HCT116 (cell line): ENCODE measurements at regions not wholly inside any gene's neighbourhood (a gene's known extent, or its start where the extent isn't known, plus 50 kb on each side); places are given as distances from the start of the nearest gene placed in this dataset.

ENCODE experiments used
- ATAC-seq: fragments of 200-7000 bp; cut with Tn5 transposase; 2 replicates; pipeline ENCODE4 v1.9.1; 2020; ENCODE audit warnings: mild to moderate bottlenecking, moderate library complexity
- BruUV-seq: library from RNA; stranded (reverse); fragments of 400-500 nt; replicated peaks from 2 replicates; lab custom pipeline; 2021; lab: Mats Ljungman, UMichigan
- CTCF ChIA-PET: fragments of 300-600 bp; sonication (Branson Sonifier 250); formaldehyde crosslinking; loops from one replicate; lab custom pipeline; 2021; ENCODE audit warnings: antibody characterized with exemption; lab: Charles Lee
- POLR2A ChIA-PET: fragments of 300-600, 350-600 bp; sonication (Branson Sonifier 250); formaldehyde crosslinking; loops from one replicate; lab custom pipeline; 2021; ENCODE audit warnings: antibody characterized with exemption; lab: Charles Lee
- RAD21 ChIA-PET, 2 experiments: fragments of 300-600 bp; sonication (Branson Sonifier 250); formaldehyde crosslinking; loops; one replicate each; lab custom pipeline; 2023; ENCODE audit warnings: low total read pairs in 2 of 2; ENCODE audit not compliant: uncharacterized antibody in 2 of 2, unreplicated experiment in 2 of 2, low non-redundant PET in 1 of 2; lab: Charles Lee
- DNase-seq: peaks from one replicate; pipeline ENCODE4 v3.0.0-alpha.2; 2010; ENCODE audit warnings: low read depth, low spot score
- H2AFZ ChIP-seq: fragments of 200-600 bp; shearing (Covaris generic), sonication (generic); 2 replicates; pipeline ENCODE4 v1.6.1; 2017; ENCODE audit warnings: low read depth, mixed run types, mixed read lengths, antibody characterized with exemption, low read length; ENCODE audit not compliant: poor library complexity, severe bottlenecking
- H3K27ac ChIP-seq: 2 replicates; pipeline ENCODE4 v1.5.1; 2012; ENCODE audit warnings: low read depth, low read length
- H3K27me3 ChIP-seq: fragments of 200-600 bp; sonication (generic); 2 replicates; pipeline ENCODE4 v1.6.1; 2016; ENCODE audit warnings: mixed run types, low read length, mixed read lengths; ENCODE audit not compliant: insufficient read depth
- H3K36me3 ChIP-seq, 2 experiments: fragments of 200-500 bp in 1 of 2; fragments of 200-600 bp in 1 of 2; sonication (Bioruptor generic) in 1 of 2; sonication (generic) in 1 of 2; 2 replicates each; pipeline versions ENCODE4 v1.5.1 to v1.6.1; 2014 to 2016; ENCODE audit warnings: low read length in 2 of 2, inconsistent platforms in 1 of 2, mixed read lengths in 1 of 2, mixed run types in 1 of 2; ENCODE audit not compliant: insufficient read depth in 2 of 2, control insufficient read depth in 1 of 2
- H3K4me1 ChIP-seq, 2 experiments: fragments of 200-600 bp in 1 of 2; sonication (generic) in 1 of 2; 2 replicates each; pipeline versions ENCODE4 v1.5.1 to v1.6.1; 2012 to 2017; ENCODE audit warnings: low read length in 2 of 2, inconsistent platforms in 1 of 2, mild to moderate bottlenecking in 1 of 2, mixed read lengths in 1 of 2, mixed run types in 1 of 2, moderate library complexity in 1 of 2; ENCODE audit not compliant: insufficient read depth in 2 of 2, control insufficient read depth in 1 of 2
- H3K4me2 ChIP-seq: fragments of 200-600 bp; sonication (generic); 2 replicates; pipeline ENCODE4 v1.6.1; 2017; ENCODE audit warnings: mixed run types, low read length, mixed read lengths
- H3K4me3 ChIP-seq, 2 experiments: fragments of 200-600 bp in 1 of 2; sonication (generic) in 1 of 2; replicated peaks in 1 of 2; 2 replicates each; pipeline ENCODE4 v1.5.1; 2011 to 2016; ENCODE audit warnings: low read length in 2 of 2, control low read depth in 1 of 2, low read depth in 1 of 2, mild to moderate bottlenecking in 1 of 2, mixed read lengths in 1 of 2, mixed run types in 1 of 2
- H3K79me2 ChIP-seq: fragments of 200-600 bp; sonication (generic); 2 replicates; pipeline ENCODE4 v1.6.1; 2017; ENCODE audit warnings: mild to moderate bottlenecking, mixed run types, low read length, moderate library complexity, mixed read lengths; ENCODE audit not compliant: insufficient read depth
- H3K9ac ChIP-seq: fragments of 200-600 bp; sonication (generic); 2 replicates; pipeline ENCODE4 v1.6.1; 2016; ENCODE audit warnings: low read length, mixed read lengths
- H3K9me2 ChIP-seq: fragments of 200-600 bp; sonication (generic), shearing (Covaris generic); 2 replicates; pipeline ENCODE4 v1.6.1; 2017; ENCODE audit warnings: mixed run types, mild to moderate bottlenecking, moderate library complexity; ENCODE audit not compliant: insufficient read depth
- H3K9me3 ChIP-seq, 2 experiments: fragments of 200-500 bp in 1 of 2; fragments of 200-600 bp in 1 of 2; sonication (Bioruptor generic) in 1 of 2; sonication (generic) in 1 of 2; 2 replicates each; pipeline ENCODE4 v1.6.1; 2014 to 2017; ENCODE audit warnings: low read length in 2 of 2, mixed read lengths in 2 of 2, inconsistent platforms in 1 of 2, low read depth in 1 of 2, mild to moderate bottlenecking in 1 of 2, mixed run types in 1 of 2, moderate library complexity in 1 of 2; ENCODE audit not compliant: control insufficient read depth in 1 of 2, insufficient read depth in 1 of 2
- H4K20me1 ChIP-seq: fragments of 200-600 bp; sonication (generic), shearing (Covaris generic); 2 replicates; pipeline ENCODE4 v1.6.1; 2017; ENCODE audit warnings: mixed run types, mild to moderate bottlenecking, moderate library complexity; ENCODE audit not compliant: insufficient read depth
- ATF3 ChIP-seq: IDR thresholded peaks from 2 replicates; pipeline ENCODE4 v1.6.1; 2012
- CEBPB ChIP-seq: IDR thresholded peaks from 2 replicates; pipeline ENCODE4 v1.6.1; 2012; ENCODE audit warnings: low read depth
- CTCF ChIP-seq, 3 experiments: fragments of 200-600 bp in 1 of 3; sonication (generic) in 1 of 3; IDR thresholded peaks in 2 of 3; conservative IDR thresholded peaks in 1 of 3; 2 replicates each; pipeline ENCODE4 v1.5.1; 2012 to 2017; ENCODE audit warnings: low read depth in 2 of 3, low read length in 2 of 3, antibody characterized with exemption in 1 of 3, borderline replicate concordance in 1 of 3, control low read depth in 1 of 3, mild to moderate bottlenecking in 1 of 3, mixed read lengths in 1 of 3, mixed run types in 1 of 3, moderate library complexity in 1 of 3; ENCODE audit not compliant: insufficient read depth in 1 of 3
- EGR1 ChIP-seq: IDR thresholded peaks from 2 replicates; pipeline ENCODE4 v1.6.1; 2012; ENCODE audit warnings: low read depth
- ELF1 ChIP-seq: IDR thresholded peaks from 2 replicates; pipeline ENCODE4 v1.6.1; 2012; ENCODE audit warnings: low read depth, borderline replicate concordance
- FOSL1 ChIP-seq: IDR thresholded peaks from 2 replicates; pipeline ENCODE4 v1.6.1; 2012; ENCODE audit warnings: low read depth
- JUND ChIP-seq: IDR thresholded peaks from 2 replicates; pipeline ENCODE4 v1.6.1; 2012
- MAX ChIP-seq: IDR thresholded peaks from 2 replicates; pipeline ENCODE4 v1.6.1; 2012
- POLR2A ChIP-seq: IDR thresholded peaks from 2 replicates; pipeline ENCODE4 v1.7.0; 2011; ENCODE audit warnings: borderline replicate concordance; ENCODE audit not compliant: insufficient read depth, insufficient read length; ENCODE audit errors: extremely low read depth
- POLR2AphosphoS5 ChIP-seq: IDR thresholded peaks from 2 replicates; pipeline ENCODE4 v1.6.1; 2011; ENCODE audit warnings: mild to moderate bottlenecking, low read depth, low read length, moderate library complexity
- RAD21 ChIP-seq: IDR thresholded peaks from 2 replicates; pipeline ENCODE4 v1.6.1; 2012; ENCODE audit warnings: low read depth, mild to moderate bottlenecking
- REST ChIP-seq: IDR thresholded peaks from 2 replicates; pipeline ENCODE4 v1.6.1; 2012; ENCODE audit warnings: low read depth
- SIN3A ChIP-seq: IDR thresholded peaks from 2 replicates; pipeline ENCODE4 v1.6.1; 2012; ENCODE audit warnings: low read depth
- SP1 ChIP-seq: IDR thresholded peaks from 2 replicates; pipeline ENCODE4 v1.6.1; 2012; ENCODE audit warnings: low read depth
- TCF7L2 ChIP-seq: IDR thresholded peaks from 2 replicates; pipeline ENCODE4 v1.7.0; 2011; ENCODE audit warnings: borderline replicate concordance, inconsistent platforms; ENCODE audit not compliant: insufficient read depth, insufficient read length; ENCODE audit errors: extremely low read depth
- YY1 ChIP-seq: IDR thresholded peaks from 2 replicates; pipeline ENCODE4 v1.6.1; 2011; ENCODE audit warnings: low read length, low read depth, moderate library complexity, mild to moderate bottlenecking; ENCODE audit not compliant: insufficient replicate concordance; ENCODE audit errors: extremely low read depth
- ZFX ChIP-seq: fragments of 450-650 bp; IDR thresholded peaks from 2 replicates; pipeline ENCODE4 v1.6.1; 2017
- intact Hi-C: fragments of 100-400 bp; cut with micrococcal nuclease; formaldehyde crosslinking; loops from 2 replicates; pipeline ENCODE4 v1.10.0; 2022
- TF ChIP-seq, protein P1 (sequence below): IDR thresholded peaks from 2 replicates; pipeline ENCODE4 v1.6.1; 2011; ENCODE audit warnings: mild to moderate bottlenecking, low read length, moderate library complexity; ENCODE audit not compliant: insufficient replicate concordance; ENCODE audit errors: extremely low read depth

DNA sequence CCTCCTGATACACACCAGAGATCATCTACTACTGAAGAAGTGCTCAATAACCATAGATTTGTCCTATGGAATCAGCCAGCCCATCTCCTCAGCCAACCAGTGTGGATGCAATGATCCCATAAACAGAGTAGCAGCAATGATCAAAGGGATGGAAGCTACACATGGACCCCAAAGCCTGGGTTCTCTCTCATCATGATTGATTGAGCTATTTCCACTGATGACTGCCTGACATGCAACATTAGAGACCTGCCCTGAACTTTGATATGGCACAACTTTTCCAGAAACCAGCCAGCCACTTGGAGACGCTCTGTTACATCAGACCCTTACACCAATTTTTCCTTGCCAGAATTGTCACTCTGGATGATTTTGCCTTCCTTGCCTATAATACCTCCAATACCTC lies 471.6 kb downstream of the BUD13 start:
- H3K27me3 ChIP-seq = no peaks in the 10 kb centered on the region
- ATAC-seq (no peak), DNase-seq (no peak)
- no peaks in the 10 kb centered on the region for H3K79me2 ChIP-seq
- H3K9ac ChIP-seq = no peak overlapping the region
- no peaks in the 10 kb centered on the region for H4K20me1 ChIP-seq
- no peak overlapping the region for H3K27ac ChIP-seq
- H3K9me2 ChIP-seq = no peaks in the 10 kb centered on the region
- no peak for TF ChIP-seq SIN3A
- no peak for TF ChIP-seq ZFX
- TF ChIP-seq ATF3 = no peak
- TF ChIP-seq ELF1 = no peak
- no peak for TF ChIP-seq CEBPB
- TF ChIP-seq EGR1 = no peak
- TF ChIP-seq REST = no peak
- TF ChIP-seq POLR2A = no peak
- no peak for TF ChIP-seq FOSL1
- no peak for TF ChIP-seq TCF7L2
- TF ChIP-seq, protein P1, sequence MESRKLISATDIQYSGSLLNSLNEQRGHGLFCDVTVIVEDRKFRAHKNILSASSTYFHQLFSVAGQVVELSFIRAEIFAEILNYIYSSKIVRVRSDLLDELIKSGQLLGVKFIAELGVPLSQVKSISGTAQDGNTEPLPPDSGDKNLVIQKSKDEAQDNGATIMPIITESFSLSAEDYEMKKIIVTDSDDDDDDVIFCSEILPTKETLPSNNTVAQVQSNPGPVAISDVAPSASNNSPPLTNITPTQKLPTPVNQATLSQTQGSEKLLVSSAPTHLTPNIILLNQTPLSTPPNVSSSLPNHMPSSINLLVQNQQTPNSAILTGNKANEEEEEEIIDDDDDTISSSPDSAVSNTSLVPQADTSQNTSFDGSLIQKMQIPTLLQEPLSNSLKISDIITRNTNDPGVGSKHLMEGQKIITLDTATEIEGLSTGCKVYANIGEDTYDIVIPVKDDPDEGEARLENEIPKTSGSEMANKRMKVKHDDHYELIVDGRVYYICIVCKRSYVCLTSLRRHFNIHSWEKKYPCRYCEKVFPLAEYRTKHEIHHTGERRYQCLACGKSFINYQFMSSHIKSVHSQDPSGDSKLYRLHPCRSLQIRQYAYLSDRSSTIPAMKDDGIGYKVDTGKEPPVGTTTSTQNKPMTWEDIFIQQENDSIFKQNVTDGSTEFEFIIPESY = no peak
- no peak for TF ChIP-seq YY1
- TF ChIP-seq SP1 = no peak
- TF ChIP-seq CTCF (IDR thresholded peaks at IDR 0.05 in 2 of 3, conservative IDR thresholded peaks at IDR 0.05 in 1 of 3; ENCODE audit: borderline replicate concordance in 1 of 3, insufficient read depth in 1 of 3, low read depth in 2 of 3, low read length in 2 of 3) = no peak
- TF ChIP-seq POLR2AphosphoS5 = no peak
- TF ChIP-seq MAX = no peak
- TF ChIP-seq JUND = no peak
- TF ChIP-seq RAD21 = no peak
- RAD21 ChIA-PET = no interaction called here
- no peak overlapping the region for H3K4me2 ChIP-seq
- intact Hi-C loops = no loop called here
- no peaks in the 10 kb centered on the region for H3K4me1 ChIP-seq
- no peaks in the 10 kb centered on the region for H3K36me3 ChIP-seq
- H2AFZ ChIP-seq = no peak overlapping the region
- H3K4me3 ChIP-seq = no peak overlapping the region
- no TSS peak for BruUV-seq
- POLR2A ChIA-PET = no interaction called here
- no peaks in the 10 kb centered on the region for H3K9me3 ChIP-seq
- CTCF ChIA-PET = no interaction called here
